Sigmoid colon (tissue), 6 donors: ENCODE measurements at regions not wholly inside any gene's neighbourhood (a gene's known extent, or its start where the extent isn't known, plus 50 kb on each side); places are given as distances from the start of the nearest gene placed in this dataset.

Experiments used
- DNase-seq: peaks from one replicate; pipeline ENCODE4 v3.0.0-alpha.2; 2019
- H3K27ac ChIP-seq, 4 donors: fragments of 200-600 bp; sonication (generic); one replicate each; pipeline ENCODE4 v1.5.1; 2016 to 2019; ENCODE audit warnings: mild to moderate bottlenecking in 1 of 4
- H3K27me3 ChIP-seq, 3 donors: fragments of 200-600 bp; sonication (generic); one replicate each; pipeline ENCODE4 v1.5.1; 2019; ENCODE audit warnings: mild to moderate bottlenecking in 1 of 3
- H3K36me3 ChIP-seq, 4 donors: fragments of 200-600 bp; sonication (generic); one replicate each; pipeline ENCODE4 v1.5.1; 2016 to 2019
- H3K4me1 ChIP-seq, 4 donors: fragments of 200-600 bp; sonication (generic); one replicate each; pipeline ENCODE4 v1.5.1; 2017 to 2019
- H3K4me3 ChIP-seq, 4 donors: fragments of 200-600 bp; sonication (generic); one replicate each; pipeline ENCODE4 v1.5.1; 2017 to 2019; ENCODE audit warnings: mild to moderate bottlenecking in 2 of 4, moderate library complexity in 1 of 4
- H3K9me3 ChIP-seq, 4 donors: fragments of 200-600 bp in 3 of 4; sonication (generic) in 3 of 4; one replicate each; pipeline versions ENCODE4 v1.5.1 to v1.6.1; 2013 to 2019
- EP300 ChIP-seq, 4 donors: sonication (generic); formaldehyde crosslinking; IDR thresholded peaks; one replicate each; pipeline ENCODE4 v1.6.1; 2017; ENCODE audit warnings: antibody characterized with exemption in 4 of 4
- POLR2A ChIP-seq, 2 donors: fragments of 450-650 bp; IDR thresholded peaks; one replicate each; pipeline ENCODE4 v1.6.1; 2016; ENCODE audit warnings: antibody characterized with exemption in 2 of 2, mild to moderate bottlenecking in 2 of 2, moderate library complexity in 2 of 2
- POLR2AphosphoS5 ChIP-seq, 4 donors: sonication (generic); formaldehyde crosslinking; IDR thresholded peaks; one replicate each; pipeline ENCODE4 v1.6.1; 2017; ENCODE audit warnings: antibody characterized with exemption in 4 of 4
- WGBS, 2 donors: extraction: QIAGEN DNeasy Blood & Tissue Kit; methylation state at CpG; one replicate each; pipeline ENCODE4 v1.1.7; 2013; 5-methylcytosine and 5-hydroxymethylcytosine counted together
- intact Hi-C: fragments of 100-400 bp; cut with DNase I; formaldehyde crosslinking; loops from one replicate; pipeline ENCODE4 v1.15.1; 2023
- TF ChIP-seq, protein P1 (sequence below), 4 experiments: fragments of 450-650 bp in 3 of 4; fragments of 200-600 bp in 1 of 4; IDR thresholded peaks; one replicate each; pipeline ENCODE4 v1.5.1; 2016 to 2019; ENCODE audit warnings: antibody characterized with exemption in 4 of 4, mild to moderate bottlenecking in 3 of 4, moderate library complexity in 2 of 4
- donor health status: healthy with polysubstance abuse.
- donor health status: healthy.

DNA sequence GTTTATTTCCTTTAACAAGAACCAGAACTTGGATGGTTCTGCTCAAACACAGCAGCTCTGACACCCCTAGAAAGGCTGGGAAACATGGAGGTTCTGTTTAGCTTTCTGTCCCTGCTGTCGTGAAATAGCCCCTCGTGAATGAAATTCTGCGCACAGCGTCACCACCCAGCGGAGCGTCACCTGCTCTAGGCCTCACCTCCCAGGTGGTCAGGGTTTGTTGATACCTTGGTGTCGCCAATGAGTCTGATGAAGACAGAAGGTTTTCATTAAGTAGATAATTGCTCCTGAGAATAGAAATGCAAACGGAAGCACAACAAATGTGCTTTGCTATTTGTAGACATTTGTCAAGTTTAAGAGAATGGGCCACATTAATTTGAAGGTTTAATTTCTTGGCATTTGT lies 135.1 kb downstream of the EDN3 start:
- WGBS, 2 donors = 81 to 83% methylated on average over 8 of the region's 8 CpGs
- TF ChIP-seq POLR2AphosphoS5 (IDR thresholded peaks at IDR 0.05) = no peak
- TF ChIP-seq, protein P1, sequence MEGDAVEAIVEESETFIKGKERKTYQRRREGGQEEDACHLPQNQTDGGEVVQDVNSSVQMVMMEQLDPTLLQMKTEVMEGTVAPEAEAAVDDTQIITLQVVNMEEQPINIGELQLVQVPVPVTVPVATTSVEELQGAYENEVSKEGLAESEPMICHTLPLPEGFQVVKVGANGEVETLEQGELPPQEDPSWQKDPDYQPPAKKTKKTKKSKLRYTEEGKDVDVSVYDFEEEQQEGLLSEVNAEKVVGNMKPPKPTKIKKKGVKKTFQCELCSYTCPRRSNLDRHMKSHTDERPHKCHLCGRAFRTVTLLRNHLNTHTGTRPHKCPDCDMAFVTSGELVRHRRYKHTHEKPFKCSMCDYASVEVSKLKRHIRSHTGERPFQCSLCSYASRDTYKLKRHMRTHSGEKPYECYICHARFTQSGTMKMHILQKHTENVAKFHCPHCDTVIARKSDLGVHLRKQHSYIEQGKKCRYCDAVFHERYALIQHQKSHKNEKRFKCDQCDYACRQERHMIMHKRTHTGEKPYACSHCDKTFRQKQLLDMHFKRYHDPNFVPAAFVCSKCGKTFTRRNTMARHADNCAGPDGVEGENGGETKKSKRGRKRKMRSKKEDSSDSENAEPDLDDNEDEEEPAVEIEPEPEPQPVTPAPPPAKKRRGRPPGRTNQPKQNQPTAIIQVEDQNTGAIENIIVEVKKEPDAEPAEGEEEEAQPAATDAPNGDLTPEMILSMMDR (IDR thresholded peaks at IDR 0.05) = no peak
- H3K9me3 ChIP-seq = no peaks in the 10 kb centered on the region
- H3K4me3 ChIP-seq = no peak overlapping the region
- peaks cover 0 to 7% (median 0%) of the 10 kb centered on the region in 3 donors for H3K27me3 ChIP-seq
- no peaks in the 10 kb centered on the region for H3K36me3 ChIP-seq
- intact Hi-C loops = no loop called here
- H3K4me1 ChIP-seq = no peaks in the 10 kb centered on the region
- H3K27ac ChIP-seq = no peak overlapping the region
- no peak for DNase-seq

DNA sequence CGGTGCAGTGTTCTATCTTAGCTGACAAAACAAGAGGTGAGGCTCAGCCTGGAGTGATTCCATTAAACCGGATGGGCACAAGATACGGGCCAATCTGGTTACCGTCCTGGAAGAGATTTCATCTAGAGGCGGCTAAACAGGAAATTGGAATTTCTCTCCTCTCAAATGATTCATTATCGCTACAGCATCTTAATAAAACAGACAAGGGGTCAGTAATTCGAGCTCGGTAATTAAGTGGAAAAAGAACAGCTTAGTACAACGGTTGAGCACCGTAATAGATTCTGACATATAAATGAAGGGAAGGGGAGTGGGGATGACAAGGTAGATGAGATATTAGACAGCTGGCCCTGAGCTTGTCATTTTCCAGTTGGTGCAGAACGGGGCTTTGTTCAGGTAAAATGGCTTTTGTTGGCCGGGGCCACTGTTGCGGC lies 137.2 kb downstream of the EDN3 start:
- H3K27me3 ChIP-seq = peaks cover 0 to 21% (median 0%) of the 10 kb centered on the region in 3 donors
- H3K4me1 ChIP-seq = no peaks in the 10 kb centered on the region
- H3K36me3 ChIP-seq = no peaks in the 10 kb centered on the region
- WGBS, 2 donors = 84 to 90% methylated on average over 13 of the region's 13 CpGs
- no peak overlapping the region for H3K4me3 ChIP-seq
- DNase-seq = no peak
- no peak overlapping the region for H3K27ac ChIP-seq
- TF ChIP-seq, protein P1 (IDR thresholded peaks at IDR 0.05) = no peak
- TF ChIP-seq POLR2A (IDR thresholded peaks at IDR 0.05) (no peak), POLR2AphosphoS5 (IDR thresholded peaks at IDR 0.05) (no peak), EP300 (IDR thresholded peaks at IDR 0.05) (no peak)
- no peaks in the 10 kb centered on the region for H3K9me3 ChIP-seq
- intact Hi-C loops = no loop called here

DNA sequence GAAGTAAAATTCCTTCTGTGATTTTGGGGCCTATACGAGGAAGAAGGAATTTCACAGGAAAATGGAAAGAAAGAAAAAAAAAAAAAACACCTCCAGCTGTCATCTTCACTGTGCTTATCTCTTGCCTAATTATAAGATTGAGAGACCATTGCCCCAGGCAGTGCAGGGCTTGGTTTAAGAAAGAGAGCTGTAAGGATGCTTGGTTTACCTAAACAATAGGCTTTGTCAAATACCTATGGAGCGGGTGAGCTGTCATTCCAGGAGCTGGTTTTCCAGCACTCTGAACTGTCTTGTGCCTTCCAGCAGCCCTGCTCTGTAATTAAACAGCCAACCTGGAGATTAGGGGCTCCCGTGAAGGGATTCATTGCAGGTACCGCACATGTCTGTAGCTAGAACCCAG lies 137.8 kb downstream of the EDN3 start:
- TF ChIP-seq POLR2AphosphoS5 (IDR thresholded peaks at IDR 0.05) = no peak
- no peak for TF ChIP-seq EP300 (IDR thresholded peaks at IDR 0.05)
- no peak for TF ChIP-seq POLR2A (IDR thresholded peaks at IDR 0.05)
- TF ChIP-seq, protein P1 (IDR thresholded peaks at IDR 0.05) = no peak
- WGBS, 2 donors = 89 to 91% methylated on average over 4 of the region's 4 CpGs
- no peaks in the 10 kb centered on the region for H3K9me3 ChIP-seq
- no peak overlapping the region for H3K4me3 ChIP-seq
- H3K36me3 ChIP-seq = no peaks in the 10 kb centered on the region
- H3K4me1 ChIP-seq = no peaks in the 10 kb centered on the region
- intact Hi-C loops = no loop called here
- H3K27ac ChIP-seq = no peak overlapping the region
- DNase-seq = no peak
- H3K27me3 ChIP-seq = peaks cover 0 to 25% (median 0%) of the 10 kb centered on the region in 3 donors

DNA sequence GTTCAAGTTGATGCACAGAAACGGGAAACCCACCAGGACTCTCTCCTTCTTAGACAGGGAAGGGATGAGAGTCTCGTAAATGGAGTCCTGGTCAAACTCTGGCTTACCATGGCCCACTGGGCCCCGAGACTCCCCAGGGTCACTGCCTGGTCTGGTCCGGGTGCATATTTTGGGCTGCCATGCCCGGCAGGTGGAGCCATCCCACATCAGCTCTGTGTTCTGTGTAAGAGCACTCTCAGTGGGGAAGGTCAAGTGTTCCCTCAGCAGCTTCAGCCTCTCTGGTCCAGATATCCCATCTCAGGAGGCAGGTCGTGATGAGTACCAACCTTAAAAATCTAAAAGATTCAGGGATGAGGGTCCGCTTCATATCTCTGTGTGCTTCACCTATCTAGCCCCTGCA lies 138.8 kb downstream of the EDN3 start:
- H3K36me3 ChIP-seq = no peaks in the 10 kb centered on the region
- H3K27me3 ChIP-seq = peaks cover 0 to 33% (median 6%) of the 10 kb centered on the region in 3 donors
- H3K4me3 ChIP-seq = no peak overlapping the region
- TF ChIP-seq EP300 (IDR thresholded peaks at IDR 0.05) (no peak), POLR2AphosphoS5 (IDR thresholded peaks at IDR 0.05) (no peak), POLR2A (IDR thresholded peaks at IDR 0.05) (no peak)
- TF ChIP-seq, protein P1 (IDR thresholded peaks at IDR 0.05) = no peak
- H3K4me1 ChIP-seq = no peaks in the 10 kb centered on the region
- no peaks in the 10 kb centered on the region for H3K9me3 ChIP-seq
- H3K27ac ChIP-seq = no peak overlapping the region
- DNase-seq = peak; percentile 37
- WGBS, 2 donors = 77 to 86% methylated on average over 7 of the region's 7 CpGs
- intact Hi-C loops = no loop called here

DNA sequence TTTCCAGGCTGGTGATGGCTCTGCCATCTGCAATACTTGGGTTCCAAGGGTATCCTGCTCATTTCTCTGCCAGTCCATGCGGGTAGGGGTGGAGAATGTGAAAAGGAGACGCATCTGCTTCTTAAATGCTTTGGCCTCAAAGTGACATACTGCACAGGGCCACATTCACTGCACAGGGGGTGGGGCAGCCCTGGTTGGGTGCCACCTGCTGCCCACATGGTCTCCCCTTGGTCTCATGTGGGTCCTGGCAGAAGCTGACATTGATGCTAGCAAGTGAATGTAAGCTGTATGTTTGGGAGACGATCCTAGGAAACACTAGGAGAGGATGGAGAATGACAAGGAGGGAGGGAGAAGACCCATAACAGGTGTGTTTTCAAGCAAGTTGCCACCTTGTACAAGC lies 140.9 kb downstream of the EDN3 start:
- intact Hi-C loops = no loop called here

More for the DNA sequence above, 140.9 kb downstream of the EDN3 start:
- H3K4me1 ChIP-seq = no peaks in the 10 kb centered on the region
- no peak for DNase-seq
- H3K9me3 ChIP-seq = no peaks in the 10 kb centered on the region
- 75 to 90% methylated on average over 3 of the region's 3 CpGs for WGBS, 2 donors
- no peak overlapping the region for H3K4me3 ChIP-seq
- no peaks in the 10 kb centered on the region for H3K36me3 ChIP-seq
- H3K27ac ChIP-seq = no peak overlapping the region
- peaks cover 0 to 46% (median 6%) of the 10 kb centered on the region in 3 donors for H3K27me3 ChIP-seq
- TF ChIP-seq, protein P1 (IDR thresholded peaks at IDR 0.05) = no peak
- TF ChIP-seq POLR2A (IDR thresholded peaks at IDR 0.05) (no peak), POLR2AphosphoS5 (IDR thresholded peaks at IDR 0.05) (no peak), EP300 (IDR thresholded peaks at IDR 0.05) (no peak)
